PC-3 (cell line): ENCODE measurements at regions not wholly inside any gene's neighbourhood (a gene's known extent, or its start where the extent isn't known, plus 50 kb on each side); places are given as distances from the start of the nearest gene placed in this dataset.

Source experiments
- ATAC-seq: fragments of 200-7000 bp; cut with Tn5 transposase; 2 replicates; pipeline ENCODE4 v1.9.1; 2020; ENCODE audit warnings: mild to moderate bottlenecking, moderate library complexity
- BruUV-seq: library from RNA; stranded (reverse); fragments of 400-500 nt; replicated peaks from 2 replicates; lab custom pipeline; 2021; lab: Mats Ljungman, UMichigan
- CTCF ChIA-PET: fragments of 300-600 bp; sonication (Branson Sonifier 250); formaldehyde crosslinking; loops from one replicate; lab custom pipeline; 2022; ENCODE audit warnings: antibody characterized with exemption; lab: Charles Lee
- POLR2A ChIA-PET: fragments of 300-600 bp; sonication (Branson Sonifier 250); formaldehyde crosslinking; loops from one replicate; lab custom pipeline; 2022; ENCODE audit warnings: antibody characterized with exemption; ENCODE audit not compliant: unreplicated experiment; lab: Charles Lee
- DNase-seq: peaks from one replicate; pipeline ENCODE4 v3.0.0-alpha.2; 2015
- H2AFZ ChIP-seq: fragments of 300-600 bp; sonication (generic); 2 replicates; pipeline ENCODE4 v1.6.0; 2016; ENCODE audit warnings: antibody characterized with exemption, low read length
- H3F3A ChIP-seq: fragments of 300-600 bp; sonication (generic); one replicate; pipeline ENCODE4 v1.6.0; 2017; ENCODE audit warnings: antibody characterized with exemption, low read length, control low read depth, mild to moderate bottlenecking; ENCODE audit not compliant: unreplicated experiment
- H3K27ac ChIP-seq: fragments of 300-600 bp; sonication (generic); 2 replicates; pipeline ENCODE4 v1.5.1; 2016; ENCODE audit warnings: mild to moderate bottlenecking, low read length
- H3K27me3 ChIP-seq: fragments of 300-600 bp; sonication (generic); 2 replicates; pipeline ENCODE4 v1.6.1; 2016; ENCODE audit warnings: low read length, mixed read lengths
- H3K36me3 ChIP-seq: fragments of 300-600 bp; sonication (generic); 2 replicates; pipeline ENCODE4 v1.6.1; 2016; ENCODE audit warnings: low read depth, mixed run types, low read length, mixed read lengths
- H3K4me1 ChIP-seq: fragments of 300-600 bp; sonication (generic); 2 replicates; pipeline ENCODE4 v1.5.1; 2016; ENCODE audit warnings: low read length; ENCODE audit not compliant: insufficient read depth
- H3K4me2 ChIP-seq: fragments of 300-600 bp; sonication (generic); 2 replicates; pipeline ENCODE4 v1.6.0; 2016; ENCODE audit warnings: low read length
- H3K4me3 ChIP-seq: fragments of 300-600 bp; sonication (generic); 2 replicates; pipeline ENCODE4 v1.5.1; 2016; ENCODE audit warnings: mild to moderate bottlenecking, low read length, mixed read lengths
- H3K79me2 ChIP-seq: fragments of 300-600 bp; sonication (generic); 2 replicates; pipeline ENCODE4 v1.6.1; 2017; ENCODE audit warnings: low read length, mixed read lengths
- H3K9ac ChIP-seq: fragments of 300-600 bp; sonication (generic); 2 replicates; pipeline ENCODE4 v1.6.0; 2016; ENCODE audit warnings: mild to moderate bottlenecking, low read length
- H3K9me2 ChIP-seq: fragments of 300-600 bp; sonication (generic); replicated peaks from 2 replicates; pipeline ENCODE4 v1.6.1; 2016; ENCODE audit warnings: mixed run types, low read length, mixed read lengths
- H3K9me3 ChIP-seq: fragments of 300-600 bp; sonication (generic); 2 replicates; pipeline ENCODE4 v1.6.1; 2016; ENCODE audit warnings: low read length, mixed read lengths
- H4K20me1 ChIP-seq: fragments of 300-600 bp; sonication (generic); 2 replicates; pipeline ENCODE4 v1.6.1; 2016; ENCODE audit warnings: low read length, mixed read lengths
- CTCF ChIP-seq: fragments of 300-600 bp; sonication (generic); conservative IDR thresholded peaks from 2 replicates; pipeline ENCODE4 v1.5.1; 2017; ENCODE audit warnings: antibody characterized with exemption, low read depth, mild to moderate bottlenecking, low read length
- EZH2 ChIP-seq: fragments of 300-600 bp; sonication (generic); IDR thresholded peaks from one replicate; pipeline ENCODE4 v1.6.1; 2017; ENCODE audit warnings: antibody characterized with exemption, mild to moderate bottlenecking, low read length; ENCODE audit not compliant: unreplicated experiment
- EZH2phosphoT487 ChIP-seq: fragments of 300-600 bp; sonication (generic); IDR thresholded peaks from 2 replicates; pipeline ENCODE4 v1.6.1; 2018; ENCODE audit warnings: mild to moderate bottlenecking, antibody characterized with exemption, low read length, borderline replicate concordance
- intact Hi-C: fragments of 100-400 bp; cut with micrococcal nuclease; formaldehyde crosslinking; loops from 2 replicates; pipeline ENCODE4 v1.9.0; 2023

- H3K4me3 ChIP-seq = no peak overlapping the region
- H3K27ac ChIP-seq = no peak overlapping the region
- no peak for DNase-seq
- no peaks in the 10 kb centered on the region for H3K36me3 ChIP-seq
- H2AFZ ChIP-seq = no peak overlapping the region
- no peak overlapping the region for H3K4me2 ChIP-seq
- intact Hi-C loops = no loop called here
- no peaks in the 10 kb centered on the region for H3K27me3 ChIP-seq
- TF ChIP-seq EZH2 = no peak
- TF ChIP-seq CTCF = no peak
- TF ChIP-seq EZH2phosphoT487 = no peak
- ChIA-PET POLR2A (no interaction called here), CTCF (no interaction called here)
- BruUV-seq = no TSS peak
- H3K9me2 ChIP-seq = no peaks in the 10 kb centered on the region
- H3K9ac ChIP-seq = no peak overlapping the region
- H3K4me1 ChIP-seq = no peaks in the 10 kb centered on the region
- no peak for ATAC-seq
- no peaks in the 10 kb centered on the region for H3K79me2 ChIP-seq
- H3F3A ChIP-seq = no peaks in the 10 kb centered on the region
- peaks cover 27% of the 10 kb centered on the region; the same call in 1 of the 2 replicates for H3K9me3 ChIP-seq
- H4K20me1 ChIP-seq = no peaks in the 10 kb centered on the region
Observed at GRCh38 chr11:135073381-135073780, 661.3 kb upstream of the B3GAT1 start.

- DNase-seq (peak; percentile 1), ATAC-seq (no peak)
- H3K9me3 ChIP-seq = peaks cover 28% of the 10 kb centered on the region; the same call in 1 of the 2 replicates
- no peak overlapping the region for H3K4me3 ChIP-seq
- no peak overlapping the region for H3K27ac ChIP-seq
- ChIA-PET POLR2A (no interaction called here), CTCF (no interaction called here)
- H4K20me1 ChIP-seq = no peaks in the 10 kb centered on the region
- intact Hi-C loops = no loop called here
- TF ChIP-seq EZH2 = no peak
- TF ChIP-seq EZH2phosphoT487 = no peak
- TF ChIP-seq CTCF = no peak
- H3K9ac ChIP-seq = no peak overlapping the region
- H2AFZ ChIP-seq = no peak overlapping the region
- no peaks in the 10 kb centered on the region for H3K27me3 ChIP-seq
- H3K9me2 ChIP-seq = no peaks in the 10 kb centered on the region
- no peaks in the 10 kb centered on the region for H3K4me1 ChIP-seq
- BruUV-seq = no TSS peak
- no peaks in the 10 kb centered on the region for H3K79me2 ChIP-seq
- H3K4me2 ChIP-seq = no peak overlapping the region
- no peaks in the 10 kb centered on the region for H3F3A ChIP-seq
- no peaks in the 10 kb centered on the region for H3K36me3 ChIP-seq
Observed at GRCh38 chr11:135069890-135070289, 657.8 kb upstream of the B3GAT1 start.

- no peak overlapping the region for H2AFZ ChIP-seq
- no peak overlapping the region for H3K4me2 ChIP-seq
- H3K9me2 ChIP-seq = no peaks in the 10 kb centered on the region
- H3K4me1 ChIP-seq = no peaks in the 10 kb centered on the region
- H3K9ac ChIP-seq = no peak overlapping the region
- DNase-seq (no peak), ATAC-seq (no peak)
- H3K9me3 ChIP-seq = peaks cover 32% of the 10 kb centered on the region; the same call in 1 of the 2 replicates
- no peak for TF ChIP-seq CTCF
- H3K27ac ChIP-seq = no peak overlapping the region
- H3K79me2 ChIP-seq = no peaks in the 10 kb centered on the region
- no TSS peak for BruUV-seq
- intact Hi-C loops = no loop called here
- H3F3A ChIP-seq = no peaks in the 10 kb centered on the region
- no peaks in the 10 kb centered on the region for H3K27me3 ChIP-seq
- ChIA-PET POLR2A (no interaction called here), CTCF (no interaction called here)
- H3K36me3 ChIP-seq = no peaks in the 10 kb centered on the region
- H3K4me3 ChIP-seq = no peak overlapping the region
- no peaks in the 10 kb centered on the region for H4K20me1 ChIP-seq
Observed at GRCh38 chr11:135069063-135069462, 657.0 kb upstream of the B3GAT1 start.
